ENCODE measurements at regions not wholly inside any gene's neighbourhood (a gene's known extent, or its start where the extent isn't known, plus 50 kb on each side); places are given as distances from the start of the nearest gene placed in this dataset.

GRCh38 chr16:59593194-59593661 is 859.1 kb upstream of the GOT2 start:
- DNase-seq (ENCODE audit: extremely low read depth, low read depth), result peak; percentile 38
- TF ChIP-seq CTCF (IDR thresholded peaks at IDR 0.05; ENCODE audit: low read depth, low read length), result no peak

- TF ChIP-seq CTCF (IDR thresholded peaks at IDR 0.05; ENCODE audit: low read depth, low read length), result peak; percentile 11
- DNase-seq (ENCODE audit: extremely low read depth, low read depth), result no peak
Measured at GRCh38 chr16:59591480-59591879, 857.4 kb upstream of the GOT2 start.

- DNase-seq (ENCODE audit: extremely low read depth, low read depth), result no peak
- no peak for TF ChIP-seq CTCF (IDR thresholded peaks at IDR 0.05; ENCODE audit: low read depth, low read length)
Measured at GRCh38 chr16:59590845-59591244, 856.7 kb upstream of the GOT2 start.

GRCh38 chr16:59586331-59586730 is 852.2 kb upstream of the GOT2 start:
- no peak for DNase-seq (ENCODE audit: extremely low read depth, low read depth)
- no peak for TF ChIP-seq CTCF (IDR thresholded peaks at IDR 0.05; ENCODE audit: low read depth, low read length)

GRCh38 chr16:59574296-59574695 is 840.2 kb upstream of the GOT2 start:
- no peak for TF ChIP-seq CTCF (IDR thresholded peaks at IDR 0.05; ENCODE audit: low read depth, low read length)
- DNase-seq (ENCODE audit: extremely low read depth, low read depth), result no peak

- DNase-seq (ENCODE audit: extremely low read depth, low read depth), result no peak
- no peak for TF ChIP-seq CTCF (IDR thresholded peaks at IDR 0.05; ENCODE audit: low read depth, low read length)
Measured at GRCh38 chr16:59573528-59574271, 839.6 kb upstream of the GOT2 start.

GRCh38 chr16:59567496-59567895 is 833.4 kb upstream of the GOT2 start:
- TF ChIP-seq CTCF (IDR thresholded peaks at IDR 0.05; ENCODE audit: low read depth, low read length), result no peak
- no peak for DNase-seq (ENCODE audit: extremely low read depth, low read depth)
